ENCODE measurements at regions not wholly inside any gene's neighbourhood (a gene's known extent, or its start where the extent isn't known, plus 50 kb on each side); places are given as distances from the start of the nearest gene placed in this dataset.
A peak's percentile ranks its signal among the peaks of the same experiment; 100 is the strongest.

GRCh38 chr1:13922466-13923110 lies 222.6 kb downstream of the PRDM2 start:
- no peak for DNase-seq (ENCODE audit: low read depth in 2 of 2)

- no peak for DNase-seq (ENCODE audit: low read depth in 2 of 2)
Measured at GRCh38 chr1:13926556-13926955, 226.6 kb downstream of the PRDM2 start.

- no peak for DNase-seq (ENCODE audit: low read depth in 2 of 2)
Measured at GRCh38 chr1:13927736-13928135, 227.7 kb downstream of the PRDM2 start.

- no peak for DNase-seq (ENCODE audit: low read depth in 2 of 2)
Measured at GRCh38 chr1:13929313-13929712, 229.3 kb downstream of the PRDM2 start.

GRCh38 chr1:13930151-13930550 lies 230.2 kb downstream of the PRDM2 start:
- DNase-seq (ENCODE audit: low read depth in 2 of 2) = no peak

- DNase-seq (ENCODE audit: low read depth in 2 of 2) = no peak
Measured at GRCh38 chr1:13931226-13931625, 231.2 kb downstream of the PRDM2 start.

GRCh38 chr1:13935336-13935735 lies 235.3 kb downstream of the PRDM2 start:
- DNase-seq (ENCODE audit: low read depth in 2 of 2) = no peak

- no peak for DNase-seq (ENCODE audit: low read depth in 2 of 2)
Measured at GRCh38 chr1:13941315-13941714, 241.3 kb downstream of the PRDM2 start.

- DNase-seq (ENCODE audit: low read depth in 2 of 2) = no peak
Measured at GRCh38 chr1:13943055-13943454, 243.1 kb downstream of the PRDM2 start.

GRCh38 chr1:13945856-13946255 lies 245.9 kb downstream of the PRDM2 start:
- DNase-seq (ENCODE audit: low read depth in 2 of 2) = no peak

- DNase-seq (ENCODE audit: low read depth in 2 of 2) = no peak
Measured at GRCh38 chr1:13947658-13948057, 247.7 kb downstream of the PRDM2 start.

- DNase-seq (ENCODE audit: low read depth in 2 of 2) = no peak
Measured at GRCh38 chr1:13948396-13948795, 248.4 kb downstream of the PRDM2 start.

- no peak for DNase-seq (ENCODE audit: low read depth in 2 of 2)
Measured at GRCh38 chr1:13948888-13949391, 249.0 kb downstream of the PRDM2 start.

- no peak for DNase-seq (ENCODE audit: low read depth in 2 of 2)
Measured at GRCh38 chr1:13949546-13949945, 249.6 kb downstream of the PRDM2 start.

- no peak for DNase-seq (ENCODE audit: low read depth in 2 of 2)
Measured at GRCh38 chr1:13950637-13951036, 250.6 kb downstream of the PRDM2 start.

GRCh38 chr1:13951793-13952751 lies 252.1 kb downstream of the PRDM2 start:
- DNase-seq (ENCODE audit: low read depth in 2 of 2) = no peak

- no peak for DNase-seq (ENCODE audit: low read depth in 2 of 2)
Measured at GRCh38 chr1:13952985-13953384, 253.0 kb downstream of the PRDM2 start.

GRCh38 chr1:13956393-13956792 lies 256.4 kb downstream of the PRDM2 start:
- DNase-seq (ENCODE audit: low read depth in 2 of 2) = no peak

- peak; percentile 21 to 53 for DNase-seq (ENCODE audit: low read depth in 2 of 2)
Measured at GRCh38 chr1:13960375-13960987, 260.5 kb downstream of the PRDM2 start.

- DNase-seq (ENCODE audit: low read depth in 2 of 2) = no peak
Measured at GRCh38 chr1:13964768-13965167, 264.8 kb downstream of the PRDM2 start.

GRCh38 chr1:13965770-13966398 lies 265.9 kb downstream of the PRDM2 start:
- no peak for DNase-seq (ENCODE audit: low read depth in 2 of 2)

- DNase-seq (ENCODE audit: low read depth in 2 of 2) = no peak
Measured at GRCh38 chr1:13967707-13968106, 267.7 kb downstream of the PRDM2 start.
